HG03575 (cell line): ENCODE measurements at regions not wholly inside any gene's neighbourhood (a gene's known extent, or its start where the extent isn't known, plus 50 kb on each side); places are given as distances from the start of the nearest gene placed in this dataset.
"Not testable (repeated sequence)": the region's sequence is repeated elsewhere in the genome, so short reads cannot be mapped to it uniquely, and the experiment has no call there.

Experiments
- ATAC-seq: cut with Tn5 transposase; IDR thresholded peaks from one replicate; pipeline ENCODE4 v1.9.1; 2021; ENCODE audit not compliant: unreplicated experiment, insufficient number of reproducible peaks, low FRiP score; ENCODE audit errors: extremely low read depth

DNA sequence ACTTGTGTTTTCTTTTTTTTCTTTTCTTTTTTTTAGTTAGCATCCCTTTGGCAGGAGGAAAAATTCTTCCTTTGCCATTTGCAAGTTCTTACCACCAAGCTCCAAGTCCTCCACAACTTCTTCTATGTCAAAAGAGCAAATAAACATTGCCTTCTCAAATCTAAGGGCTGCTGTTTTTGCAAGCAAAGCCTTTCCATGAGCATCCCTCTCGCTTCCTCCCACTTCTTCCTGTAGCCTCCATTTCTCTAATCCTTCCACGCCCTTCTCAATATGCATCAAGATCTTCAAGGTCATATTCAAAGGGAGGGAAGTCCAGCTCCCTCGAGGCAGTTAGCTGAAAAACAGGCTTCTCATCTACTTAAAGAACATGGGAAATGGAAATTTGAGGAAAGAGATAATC lies 147.1 kb downstream of the ADSS2 start:
- ATAC-seq = no peak

DNA sequence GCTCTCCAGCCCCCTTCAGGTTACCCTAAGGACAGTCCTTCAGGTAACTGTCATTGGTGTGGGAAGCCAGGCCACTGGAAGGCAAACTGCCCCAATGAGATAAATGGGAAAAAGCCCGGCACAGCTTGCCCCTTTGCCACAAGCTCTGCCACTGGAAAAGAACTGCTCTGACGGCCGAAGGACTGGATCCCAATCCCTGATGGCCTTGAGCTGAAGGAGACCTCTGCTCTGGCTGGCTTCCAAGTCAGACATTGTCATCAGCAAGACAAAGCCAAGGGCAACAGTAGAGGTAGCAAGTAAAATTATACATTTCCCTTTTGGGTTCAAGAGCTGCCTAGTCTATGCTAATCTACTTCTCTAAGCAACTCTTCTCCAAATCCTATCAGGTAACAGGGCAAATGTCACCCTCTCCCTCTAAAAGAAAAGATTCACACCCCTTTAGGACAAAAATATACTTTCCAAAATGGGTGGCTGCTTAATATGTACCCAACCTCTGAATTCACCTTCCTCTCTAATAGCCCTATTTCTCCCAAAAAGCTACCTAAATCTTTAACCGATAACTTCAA lies 145.8 kb downstream of the ADSS2 start:
- no peak for ATAC-seq

DNA sequence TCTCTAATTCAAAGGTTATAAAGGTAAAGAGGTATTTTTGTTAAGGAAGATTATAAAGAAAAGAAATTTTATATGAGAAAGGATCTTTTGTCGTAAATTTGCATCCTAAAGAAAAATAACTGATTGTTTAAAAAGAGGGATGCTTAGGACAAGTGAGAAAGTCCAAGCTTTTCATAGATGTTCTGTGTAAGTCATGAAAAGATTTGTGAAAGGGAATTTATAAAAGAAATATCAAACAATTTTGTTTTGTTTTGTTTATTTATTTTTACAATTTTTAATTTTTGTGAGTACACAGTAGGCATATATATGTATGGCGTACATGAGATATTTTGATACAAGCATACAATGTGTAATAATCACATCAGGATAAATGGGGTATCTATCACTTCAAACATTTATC lies 145.2 kb downstream of the ADSS2 start:
- no peak for ATAC-seq

DNA sequence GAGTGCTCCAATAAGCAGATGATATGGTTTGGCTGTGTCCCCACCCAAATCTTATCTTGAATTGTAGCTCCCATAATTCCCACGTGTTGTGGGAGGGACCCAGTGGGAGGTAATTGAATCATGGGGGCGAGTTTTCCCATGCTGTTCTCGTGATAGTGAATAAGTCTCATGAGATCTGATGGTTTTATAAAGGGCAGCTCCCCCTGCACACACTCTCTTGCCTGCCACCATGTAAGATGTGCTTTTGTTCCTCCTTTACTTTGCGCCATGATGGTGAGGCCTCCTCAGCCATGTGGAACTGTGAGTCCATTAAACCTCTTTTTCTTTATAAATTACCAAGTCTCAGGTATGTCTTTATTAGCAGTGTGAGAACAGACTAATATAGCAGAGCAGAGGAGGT lies 142.5 kb downstream of the ADSS2 start:
- ATAC-seq = not testable (repeated sequence)

DNA sequence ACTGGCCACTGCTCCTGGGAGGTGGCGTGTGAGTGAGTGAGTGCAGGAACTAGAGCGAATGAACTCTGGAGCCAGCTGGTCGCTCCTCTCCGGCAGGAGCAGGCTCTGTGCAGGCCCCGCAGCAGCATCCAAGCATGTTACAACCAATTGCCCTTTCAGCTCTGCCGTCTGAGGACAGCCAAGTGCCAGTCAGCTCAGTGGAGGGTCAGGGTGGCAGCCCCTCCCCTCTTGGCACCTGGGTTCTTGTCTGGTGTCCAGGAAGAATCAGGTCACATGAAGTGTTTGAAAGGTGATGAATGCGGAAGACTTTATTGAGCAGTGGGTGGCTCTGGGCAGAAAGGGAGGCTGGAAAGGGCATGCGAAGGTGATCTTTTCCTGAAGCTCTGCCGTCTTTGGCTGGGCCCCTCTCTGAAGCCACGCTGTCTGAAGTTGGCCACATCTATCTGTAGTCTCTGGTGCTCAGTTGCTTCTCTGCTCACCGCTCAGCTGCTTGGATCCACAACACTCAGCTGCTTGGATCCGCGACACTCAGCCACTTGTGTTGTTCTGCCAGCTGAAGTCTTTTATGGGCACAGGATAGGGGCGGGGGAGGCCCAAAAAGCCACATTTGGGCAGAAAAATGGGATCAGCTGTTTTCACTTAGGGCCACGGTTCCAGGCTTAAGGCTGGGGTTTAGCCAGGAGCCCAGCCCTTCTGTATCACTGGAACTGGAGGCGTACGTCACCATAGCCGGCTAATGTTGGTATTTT lies 139.8 kb downstream of the ADSS2 start:
- no peak for ATAC-seq

DNA sequence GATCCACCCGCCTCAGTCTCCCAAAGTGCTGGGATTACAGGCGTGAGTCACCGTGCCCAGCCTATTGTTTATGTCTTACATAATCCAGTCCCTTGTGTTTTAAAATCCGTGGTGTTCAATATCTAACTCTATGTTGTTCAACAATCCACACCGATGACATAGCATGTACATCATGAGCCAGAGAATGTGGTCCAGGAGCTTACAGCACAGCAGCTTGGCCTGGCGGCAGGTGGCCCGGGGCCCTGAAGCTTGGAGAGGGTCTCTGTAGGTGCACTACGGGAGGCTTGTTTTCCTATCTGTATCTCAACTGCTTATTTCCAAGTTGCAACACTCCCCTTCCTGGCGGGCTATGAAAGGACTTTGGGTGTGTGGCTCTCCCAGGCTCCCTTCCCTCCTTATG lies 138.4 kb downstream of the ADSS2 start:
- no peak for ATAC-seq

DNA sequence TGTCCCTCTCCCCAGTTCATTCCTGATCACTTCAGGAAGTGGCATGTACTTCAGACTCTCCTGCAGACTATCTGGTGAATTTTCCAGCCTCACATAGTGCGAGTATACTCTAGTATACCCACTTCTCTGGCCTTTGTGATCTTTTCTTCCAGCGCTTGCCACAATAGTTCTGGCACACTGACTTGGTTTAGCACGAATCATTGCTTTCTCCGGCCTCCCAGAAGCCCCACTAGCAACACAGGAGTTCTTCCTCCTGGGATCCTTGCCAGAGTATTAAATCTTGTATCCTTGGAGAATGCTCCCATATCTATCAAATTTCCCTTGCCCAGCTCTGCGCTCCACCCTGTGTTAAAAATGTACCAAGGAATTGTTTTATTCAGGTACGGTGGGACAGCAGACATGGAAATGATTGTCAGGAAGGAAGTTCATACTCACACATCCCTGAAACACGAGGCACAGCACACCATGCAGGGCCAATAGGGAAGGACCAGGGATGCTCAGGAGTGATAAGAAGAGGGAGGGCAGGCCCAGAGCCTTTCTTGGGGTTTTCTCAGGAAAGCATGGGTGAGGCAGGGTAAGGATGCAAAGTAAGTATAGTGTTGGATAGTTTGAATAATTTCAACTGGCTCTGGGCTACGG lies 136.7 kb downstream of the ADSS2 start:
- no peak for ATAC-seq

DNA sequence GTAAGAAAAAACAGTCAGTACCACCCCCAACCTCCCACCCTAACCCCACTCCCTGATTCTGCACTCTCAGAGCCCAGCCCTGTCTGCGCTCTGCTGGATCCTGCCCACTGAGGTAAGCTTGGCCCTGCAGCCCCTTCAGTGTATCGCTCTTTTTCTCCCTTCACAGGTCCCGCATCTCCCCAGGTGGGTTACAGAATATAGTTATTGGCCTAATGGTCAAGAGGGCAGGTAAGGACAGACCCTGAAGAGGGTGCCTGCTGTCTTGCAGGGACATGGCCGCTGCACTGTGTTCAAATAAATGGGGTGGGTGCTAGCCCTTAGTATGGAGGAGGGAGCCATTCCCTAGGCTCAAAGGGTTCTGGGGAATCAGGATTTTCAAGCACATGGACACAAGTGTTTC lies 135.7 kb downstream of the ADSS2 start:
- no peak for ATAC-seq

DNA sequence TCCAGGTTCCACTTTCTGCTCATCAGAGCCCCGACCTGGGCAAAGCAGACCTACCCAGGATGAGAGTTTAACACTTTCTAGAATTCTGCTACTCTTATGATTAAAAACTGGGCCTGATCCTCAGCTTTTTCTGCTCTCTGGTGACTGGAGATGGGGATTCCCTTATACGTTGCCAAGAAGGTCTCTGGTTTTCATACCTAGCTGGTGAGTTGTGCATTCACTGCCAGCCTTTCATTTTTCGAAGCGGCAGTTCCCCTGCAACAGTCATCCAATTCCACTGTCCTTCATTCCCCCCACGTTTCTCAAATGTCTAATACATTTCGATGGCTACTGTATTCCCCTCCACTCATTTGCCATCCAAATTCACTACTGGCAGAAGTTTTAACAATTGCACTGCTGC lies 135.3 kb downstream of the ADSS2 start:
- ATAC-seq = no peak

DNA sequence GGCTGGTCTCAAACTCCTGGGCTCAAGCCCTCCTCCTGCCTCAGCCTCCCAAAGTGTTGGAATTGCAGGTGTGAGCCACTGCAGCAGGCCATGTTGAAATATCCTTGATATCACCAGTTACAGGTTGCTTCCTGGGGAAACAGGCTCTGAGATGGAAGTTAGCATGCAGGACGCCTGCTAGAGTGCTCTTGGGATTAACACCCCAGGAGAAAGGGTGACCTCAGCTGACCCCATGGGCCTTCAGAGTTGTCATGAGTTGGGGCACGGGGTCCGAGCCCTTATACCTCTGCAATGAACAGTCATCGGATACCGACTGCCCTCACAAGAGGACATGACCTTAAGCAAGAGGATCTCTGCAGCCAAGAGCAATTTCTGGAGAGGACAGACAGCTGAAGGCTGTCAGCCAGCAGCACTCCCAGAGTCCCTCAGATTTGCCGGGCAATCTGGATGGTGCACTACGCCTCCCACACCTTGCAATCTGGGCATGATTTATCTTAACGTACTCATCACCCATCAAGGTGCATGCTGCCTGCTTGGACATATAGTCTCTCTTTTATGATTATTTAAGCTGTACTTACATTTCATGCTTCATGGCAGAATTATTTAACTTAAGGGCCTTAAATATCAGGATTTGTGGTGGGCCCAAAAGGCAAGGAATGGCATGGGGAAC lies 134.6 kb downstream of the ADSS2 start:
- no peak for ATAC-seq

DNA sequence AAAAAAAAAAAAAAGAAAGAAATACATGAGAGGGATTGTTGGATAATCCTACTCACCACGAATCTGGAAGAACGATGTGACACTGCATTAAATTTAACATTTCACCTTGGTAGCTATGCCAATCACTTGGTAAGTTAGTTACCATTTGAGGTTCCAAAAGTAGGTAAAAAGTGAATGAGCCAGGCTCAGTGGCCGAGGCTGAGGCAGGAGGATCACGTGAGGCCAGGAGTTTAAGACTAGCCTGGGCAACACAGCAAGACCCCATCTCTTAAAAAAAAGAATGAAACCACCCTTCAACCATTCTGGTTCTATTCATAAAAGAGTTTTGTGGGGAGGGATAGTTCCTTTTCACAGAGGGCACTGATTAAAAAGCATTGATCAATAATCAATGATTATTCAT lies 133.6 kb downstream of the ADSS2 start:
- no peak for ATAC-seq

DNA sequence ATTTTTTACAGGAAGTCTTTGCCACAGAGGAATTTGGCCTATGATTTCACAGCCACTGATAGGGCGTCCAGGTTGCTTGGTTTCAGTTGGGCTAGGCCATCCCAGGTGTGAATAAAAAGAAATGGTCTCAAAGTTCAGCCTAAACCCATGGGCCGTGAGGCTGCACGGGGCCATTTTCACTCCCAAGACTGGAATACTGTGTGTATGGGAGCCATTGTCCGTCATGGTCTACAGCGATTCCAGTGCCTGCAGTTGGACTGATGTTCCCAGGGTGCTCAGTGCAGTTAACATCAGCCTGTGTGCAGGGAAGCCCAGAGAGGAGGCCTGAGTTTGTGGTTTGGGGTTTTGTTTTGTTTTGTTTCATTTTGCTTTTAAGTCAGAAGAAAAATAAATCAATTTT lies 133.2 kb downstream of the ADSS2 start:
- no peak for ATAC-seq

DNA sequence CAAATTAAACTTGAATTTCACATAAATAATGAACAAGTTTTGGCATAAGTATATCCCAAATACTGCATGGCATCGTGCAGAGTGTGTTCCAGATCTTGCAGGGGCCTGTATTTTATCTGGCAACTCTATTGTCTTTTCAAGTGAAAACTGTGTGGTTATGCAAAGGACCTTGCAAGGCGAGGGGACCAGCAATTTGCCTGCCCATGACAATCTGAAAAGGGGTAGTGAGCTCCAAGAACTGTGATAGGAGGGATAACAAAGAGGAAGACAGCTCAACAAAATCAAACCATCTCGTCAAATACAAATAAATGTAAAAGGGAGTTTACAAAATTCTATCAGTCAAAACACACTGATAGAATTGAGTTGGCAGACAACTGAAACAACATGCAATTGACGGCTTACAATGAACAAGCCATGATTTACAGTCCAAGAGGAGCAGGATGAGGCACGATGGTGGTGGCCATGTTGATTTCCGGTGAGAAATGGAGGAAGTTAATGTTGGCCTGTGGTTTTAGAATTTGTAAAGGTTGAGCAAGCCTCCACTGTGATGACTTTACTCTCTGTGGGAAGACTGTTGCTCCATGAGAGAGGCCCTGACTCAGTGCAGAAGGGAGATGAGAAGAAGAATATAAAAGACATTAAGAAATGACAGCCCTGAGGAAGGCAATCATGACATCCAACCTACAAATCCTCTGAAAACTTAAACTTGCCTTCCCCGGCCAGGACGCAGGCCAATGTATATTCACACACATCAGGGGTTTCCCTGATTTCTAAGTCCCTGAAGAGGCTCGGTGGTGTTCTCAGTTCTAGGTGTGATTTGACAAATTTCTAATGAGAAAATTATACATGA lies 132.2 kb downstream of the ADSS2 start:
- peak; percentile 62 for ATAC-seq

DNA sequence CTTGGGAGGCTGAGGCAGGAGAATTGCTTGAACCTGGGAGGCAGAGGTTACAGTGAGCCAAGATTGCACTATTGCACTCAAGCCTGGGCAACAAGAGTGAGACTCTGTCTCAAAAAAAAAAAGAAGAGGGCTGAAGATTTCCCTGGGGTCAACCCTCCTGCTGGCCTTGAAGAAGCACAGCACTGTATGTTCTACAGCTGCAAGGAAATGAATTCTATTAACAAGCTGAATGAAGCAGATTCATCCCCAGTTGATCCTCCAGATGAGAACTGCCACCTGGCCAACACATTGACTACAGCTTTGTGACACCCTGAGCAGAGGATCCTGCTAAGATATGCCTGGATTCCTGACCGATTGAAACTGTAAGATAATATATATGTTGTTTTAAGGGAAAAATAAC lies 129.5 kb downstream of the ADSS2 start:
- ATAC-seq = no peak

DNA sequence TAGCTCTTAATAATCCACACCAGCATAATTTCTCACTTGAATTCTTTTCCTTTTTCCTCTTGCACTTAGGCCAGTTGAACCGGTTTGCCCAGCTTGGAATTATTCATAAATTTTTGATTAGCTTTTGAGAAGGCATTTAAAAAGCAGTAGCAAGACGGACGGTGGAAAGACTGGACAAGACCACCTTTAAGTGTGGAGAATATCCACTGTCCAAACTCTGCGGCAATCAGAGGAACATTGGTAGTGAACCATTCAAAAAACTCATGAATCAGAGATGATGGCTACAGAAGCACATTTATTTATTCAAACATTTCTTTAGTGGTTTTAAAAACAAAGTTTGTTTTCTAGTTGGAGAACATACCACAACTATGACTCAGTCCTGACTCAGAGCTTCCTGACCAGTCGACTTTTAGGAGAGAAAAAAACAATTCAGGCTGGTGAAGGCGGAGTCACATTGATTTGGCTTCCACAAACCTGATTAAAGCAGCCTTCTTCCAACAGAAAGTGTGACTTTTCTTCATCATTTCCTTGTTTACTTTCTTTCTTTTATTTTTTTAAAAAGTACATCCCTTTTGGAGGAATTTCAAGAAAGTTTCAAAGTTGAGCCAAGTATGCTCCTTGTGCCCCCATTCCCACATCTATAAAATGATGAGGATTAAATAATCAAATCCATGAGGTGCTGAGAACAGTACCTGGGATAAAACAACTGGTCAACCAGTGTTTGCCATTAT lies 128.8 kb downstream of the ADSS2 start:
- no peak for ATAC-seq

DNA sequence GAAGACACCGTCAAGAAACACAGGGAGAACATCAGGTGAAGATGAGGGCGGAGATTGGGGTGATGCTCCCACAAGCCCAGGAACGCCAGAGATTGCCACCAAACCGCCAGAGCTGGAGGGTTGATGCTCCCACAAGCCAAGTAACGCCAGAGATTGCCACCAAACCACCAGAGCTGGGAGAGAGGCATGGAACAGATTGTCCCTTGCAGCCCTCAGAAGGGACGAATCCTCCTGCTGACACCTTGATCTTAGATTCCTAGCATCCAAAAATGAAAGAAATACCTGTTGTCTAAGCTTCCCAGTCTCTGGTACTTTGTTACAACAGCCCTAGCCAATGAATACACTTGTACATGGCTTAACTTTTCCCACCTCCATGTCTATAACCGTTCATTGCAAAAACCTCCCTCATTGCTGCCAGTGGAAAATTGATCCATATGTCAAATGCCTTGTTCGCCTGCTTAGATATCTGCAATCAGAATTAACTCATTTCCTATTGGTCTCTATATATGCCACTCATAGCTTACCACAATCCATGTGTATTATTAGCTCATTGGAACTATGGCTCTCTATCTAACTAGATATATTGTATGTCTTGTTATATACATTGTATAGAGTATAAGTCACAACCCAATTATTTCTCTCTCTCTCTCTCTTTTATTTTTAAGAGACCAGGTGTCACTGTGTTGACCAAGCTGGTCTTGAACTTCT lies 127.4 kb downstream of the ADSS2 start:
- no peak for ATAC-seq

DNA sequence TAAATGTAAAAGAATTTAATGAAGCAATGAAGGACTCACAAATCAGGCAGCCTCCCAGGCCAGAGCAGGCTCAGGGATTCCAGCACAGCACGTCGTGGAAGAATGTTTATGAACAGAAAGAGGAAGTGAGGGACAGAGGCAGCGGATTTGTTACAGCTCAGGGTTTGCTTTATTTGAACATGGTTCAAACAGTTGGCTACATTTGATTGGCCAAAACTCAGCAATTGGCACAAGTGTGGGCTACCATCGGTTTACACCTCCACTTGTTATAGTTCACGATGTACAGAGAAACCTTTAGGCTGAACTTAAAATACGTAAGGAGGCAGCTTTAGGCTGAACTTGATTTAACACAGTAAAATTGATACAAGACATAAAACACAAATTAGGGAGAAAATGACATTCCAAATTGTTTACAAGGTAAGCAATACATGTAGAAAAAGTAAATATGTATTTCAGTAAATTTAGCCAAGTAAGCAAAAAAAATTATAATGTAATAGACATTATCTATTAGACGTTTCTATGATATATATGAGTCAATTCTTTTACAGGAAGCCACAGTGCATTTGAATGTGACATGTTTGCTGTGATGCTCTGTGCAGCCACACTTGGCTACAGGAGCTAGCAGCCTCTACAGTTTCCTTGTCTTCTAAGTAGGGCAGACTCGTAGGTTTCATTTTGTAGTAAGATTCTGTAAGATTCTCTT lies 126.5 kb downstream of the ADSS2 start:
- ATAC-seq = peak; percentile 39
